Endothelial cell of umbilical vein (primary cell): ENCODE measurements at regions not wholly inside any gene's neighbourhood (a gene's known extent, or its start where the extent isn't known, plus 50 kb on each side); places are given as distances from the start of the nearest gene placed in this dataset.

ENCODE experiments used
- BruUV-seq: library from RNA; stranded (reverse); fragments of 400-500 nt; replicated peaks from 2 replicates; lab custom pipeline; 2021; lab: Mats Ljungman, UMichigan
- CTCF ChIA-PET: fragments of 300-600, 350-600 bp; sonication (Branson Sonifier 250); formaldehyde crosslinking; loops from one replicate; lab custom pipeline; 2021; ENCODE audit warnings: antibody characterized with exemption, inconsistent platforms; lab: Charles Lee
- POLR2A ChIA-PET: fragments of 300-600, 350-600 bp; sonication (Branson Sonifier 250); formaldehyde crosslinking; loops from one replicate; lab custom pipeline; 2021; ENCODE audit warnings: antibody characterized with exemption, inconsistent platforms; lab: Charles Lee
- DNase-seq: peaks from one replicate; pipeline ENCODE4 v3.0.0-alpha.2; 2011; ENCODE audit warnings: low read depth, low spot score
- FAIRE-seq: peaks from 2 replicates; lab custom pipeline; 2011; peaks lifted over from hg19 to GRCh38; lab: Jason Lieb, UNC
- H2AFZ ChIP-seq: 2 replicates; pipeline ENCODE4 v1.6.0; 2012; ENCODE audit warnings: low read depth, low read length, control low read depth, inconsistent platforms
- H3K27ac ChIP-seq: 2 replicates; pipeline ENCODE4 v1.5.1; 2011; ENCODE audit warnings: low read depth, mild to moderate bottlenecking, control low read depth, low read length, moderate library complexity; ENCODE audit not compliant: insufficient read depth
- H3K27me3 ChIP-seq, 2 experiments: 2 replicates each; pipeline versions ENCODE4 v1.6.0 to v1.6.1; 2011; ENCODE audit warnings: low read length in 2 of 2, mixed read lengths in 1 of 2; ENCODE audit not compliant: control insufficient read depth in 2 of 2, insufficient read depth in 2 of 2
- H3K36me3 ChIP-seq, 2 experiments: 2 replicates in 1 of 2; 3 replicates in 1 of 2; pipeline ENCODE4 v1.5.1; 2011; ENCODE audit warnings: low read length in 2 of 2, mild to moderate bottlenecking in 1 of 2, moderate library complexity in 1 of 2; ENCODE audit not compliant: control insufficient read depth in 2 of 2, insufficient read depth in 2 of 2; ENCODE audit errors: extremely low read depth in 1 of 2
- H3K4me1 ChIP-seq: 3 replicates; pipeline ENCODE4 v1.5.1; 2011; ENCODE audit warnings: mild to moderate bottlenecking, low read length; ENCODE audit not compliant: control insufficient read depth, insufficient read depth; ENCODE audit errors: extremely low read depth
- H3K4me2 ChIP-seq: 2 replicates; pipeline ENCODE4 v1.6.1; 2011; ENCODE audit warnings: low read length, control low read depth, mixed read lengths; ENCODE audit not compliant: insufficient read depth
- H3K4me3 ChIP-seq, 3 experiments: fragments of 200-600 bp in 1 of 3; sonication (generic), shearing (Covaris generic) in 1 of 3; replicated peaks in 1 of 3; 2 replicates each; pipeline ENCODE4 v1.5.1; 2011 to 2016; ENCODE audit warnings: control low read depth in 3 of 3, low read length in 3 of 3, mild to moderate bottlenecking in 2 of 3, inconsistent platforms in 1 of 3, low read depth in 1 of 3, moderate library complexity in 1 of 3; ENCODE audit not compliant: insufficient read depth in 1 of 3
- H3K79me2 ChIP-seq: 2 replicates; pipeline ENCODE4 v1.6.0; 2012; ENCODE audit warnings: low read length, inconsistent platforms; ENCODE audit not compliant: control insufficient read depth, insufficient read depth
- H3K9ac ChIP-seq: replicated peaks from 2 replicates; pipeline ENCODE3; 2011; ENCODE audit warnings: low read length, control low read depth; ENCODE audit not compliant: insufficient read depth; ENCODE audit errors: extremely low read depth
- H3K9me1 ChIP-seq: replicated peaks from 3 replicates; pipeline ENCODE4 v1.6.0; 2011; ENCODE audit warnings: mild to moderate bottlenecking, low read length; ENCODE audit not compliant: control insufficient read depth, insufficient read depth; ENCODE audit errors: extremely low read depth
- H3K9me3 ChIP-seq: replicated peaks from 2 replicates; pipeline ENCODE4 v1.5.1; 2012; ENCODE audit warnings: low read length, inconsistent platforms; ENCODE audit not compliant: control insufficient read depth, insufficient read depth
- H4K20me1 ChIP-seq: replicated peaks from 2 replicates; pipeline ENCODE3; 2011; ENCODE audit warnings: mild to moderate bottlenecking, low read length; ENCODE audit not compliant: control insufficient read depth, insufficient read depth; ENCODE audit errors: extremely low read depth
- CTCF ChIP-seq, 2 donors: IDR thresholded peaks; 1 replicate in 1 of 2; 2 replicates in 1 of 2; pipeline ENCODE4 v1.5.1; 2011; ENCODE audit warnings: low read length in 2 of 2, mild to moderate bottlenecking in 2 of 2, moderate library complexity in 2 of 2, control low read depth in 1 of 2, inconsistent platforms in 1 of 2, low read depth in 1 of 2; ENCODE audit not compliant: insufficient read depth in 1 of 2; ENCODE audit errors: extremely low read depth in 1 of 2
- EZH2 ChIP-seq: IDR thresholded peaks from 2 replicates; pipeline ENCODE4 v1.6.1; 2012; ENCODE audit warnings: borderline replicate concordance, low read depth, mild to moderate bottlenecking, moderate library complexity, low read length, inconsistent platforms; ENCODE audit not compliant: severe bottlenecking
- FOS ChIP-seq: IDR thresholded peaks from 2 replicates; pipeline ENCODE4 v1.6.1; 2011; ENCODE audit warnings: mild to moderate bottlenecking, low read length, moderate library complexity, borderline replicate concordance; ENCODE audit not compliant: insufficient read depth
- GATA2 ChIP-seq: IDR thresholded peaks from 2 replicates; pipeline ENCODE4 v1.7.0; 2011; ENCODE audit warnings: low read depth, mild to moderate bottlenecking, moderate library complexity, mixed read lengths, low read length; ENCODE audit not compliant: insufficient read length, insufficient read depth
- JUN ChIP-seq: IDR thresholded peaks from 2 replicates; pipeline ENCODE4 v1.6.1; 2011; ENCODE audit warnings: borderline replicate concordance, low read depth; ENCODE audit not compliant: insufficient read length, insufficient read depth
- MYC ChIP-seq: IDR thresholded peaks from one replicate; pipeline ENCODE4 v1.6.1; 2011; ENCODE audit warnings: mild to moderate bottlenecking, low read depth, low read length
- POLR2A ChIP-seq: IDR thresholded peaks from 2 replicates; pipeline ENCODE4 v1.6.1; 2012; ENCODE audit warnings: low read depth, mild to moderate bottlenecking, control low read depth, low read length
- POLR2AphosphoS5 ChIP-seq: IDR thresholded peaks from 2 replicates; pipeline ENCODE4 v1.6.1; 2012; ENCODE audit warnings: low read depth, mild to moderate bottlenecking, control low read depth, low read length, moderate library complexity; ENCODE audit not compliant: insufficient read depth
- dilution Hi-C: fragments of 300-500 bp; cut with MboI; formaldehyde crosslinking; loops from one replicate; pipeline ENCODE4 v1.15.0; 2019; ENCODE audit warnings: low sequenced_read_pairs; ENCODE audit not compliant: extremely low pct_ligation_motif_present
- intact Hi-C: fragments of 100-400 bp; cut with micrococcal nuclease; formaldehyde crosslinking; loops from one replicate; pipeline ENCODE4 v1.10.0; 2022
- TF ChIP-seq, protein P1 (sequence below): IDR thresholded peaks from 2 replicates; pipeline ENCODE4 v1.6.1; 2011; ENCODE audit not compliant: insufficient read depth, insufficient read length

- Histone ChIP-seq H3K27me3 (no peaks in the 10 kb centered on the region), H3K36me3 (no peaks in the 10 kb centered on the region), H3K9ac (no peak overlapping the region), H2AFZ (no peak overlapping the region), H4K20me1 (no peaks in the 10 kb centered on the region), H3K4me1 (no peaks in the 10 kb centered on the region), H3K79me2 (no peaks in the 10 kb centered on the region), H3K9me1 (no peaks in the 10 kb centered on the region), H3K9me3 (no peaks in the 10 kb centered on the region), H3K27ac (no peak overlapping the region), H3K4me3 (no peak overlapping the region), H3K4me2 (no peak overlapping the region)
- TF ChIP-seq FOS (no peak), MYC (no peak), CTCF (IDR thresholded peaks at IDR 0.05; ENCODE audit: extremely low read depth in 1 of 2, insufficient read depth in 1 of 2, low read depth in 1 of 2, low read length in 2 of 2) (no peak), POLR2A (no peak), EZH2 (no peak), GATA2 (no peak), JUN (no peak), POLR2AphosphoS5 (no peak)
- TF ChIP-seq, protein P1, sequence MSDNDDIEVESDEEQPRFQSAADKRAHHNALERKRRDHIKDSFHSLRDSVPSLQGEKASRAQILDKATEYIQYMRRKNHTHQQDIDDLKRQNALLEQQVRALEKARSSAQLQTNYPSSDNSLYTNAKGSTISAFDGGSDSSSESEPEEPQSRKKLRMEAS, result no peak
- FAIRE-seq, result no peak
- intact Hi-C loops (no loop called here), dilution Hi-C loops (no loop called here)
- no TSS peak for BruUV-seq
- no peak for DNase-seq
- ChIA-PET POLR2A (no interaction called here), CTCF (interaction anchor here (1.7 to 3.7 kb wide), 2 partner anchors 10 to 199 kb away, joined by 5 to 63 read pairs; no protein-coding TSS in a partner anchor)
Observed at GRCh38 chr10:60643874-60644273, 134.4 kb upstream of the CDK1 start.
